ENCODE measurements at regions not wholly inside any gene's neighbourhood (a gene's known extent, or its start where the extent isn't known, plus 50 kb on each side); places are given as distances from the start of the nearest gene placed in this dataset.
A peak's percentile ranks its signal among the peaks of the same experiment; 100 is the strongest.

DNA sequence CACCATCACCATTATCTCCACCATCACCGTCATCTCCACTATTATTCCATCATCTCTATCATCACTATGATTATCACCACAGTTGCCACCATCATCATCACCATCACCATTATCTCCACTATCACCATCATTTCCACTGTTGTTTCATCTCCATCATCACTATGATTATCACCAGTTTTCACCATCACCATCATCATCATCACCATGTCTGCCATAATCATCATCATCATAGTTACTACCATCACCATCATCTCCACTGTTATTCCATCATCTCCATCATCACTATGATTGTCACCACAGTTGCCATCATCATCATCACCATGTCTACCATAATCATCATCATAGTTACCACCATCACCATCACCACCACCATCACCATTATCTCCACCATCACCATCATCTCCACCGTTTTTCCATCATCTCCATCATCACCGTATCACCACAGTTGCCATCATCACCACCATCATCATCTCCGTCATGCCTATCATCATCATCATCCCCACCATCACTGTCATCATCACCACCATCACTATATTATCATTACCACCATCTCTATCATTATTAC, 264.9 kb downstream of the BRD1 start:
- WGBS (ENCODE audit: insufficient coverage) = 95% methylated on average over 4 of the region's 4 CpGs
- H3K9me3 ChIP-seq (ENCODE audit: control insufficient read depth, insufficient read depth, low read length) = no peaks in the 10 kb centered on the region
- DNase-seq = no peak
- peaks cover 5% of the 10 kb centered on the region for H3K4me1 ChIP-seq (ENCODE audit: control insufficient read depth, insufficient read depth, low read length)
- no peaks in the 10 kb centered on the region for H3K36me3 ChIP-seq (ENCODE audit: control insufficient read depth, insufficient read depth, low read length)
- Mint-ChIP-seq H3K4me1 (peaks cover 5 to 17% of the 10 kb centered on the region in 2 donors), H3K4me3 (no peak overlapping the region), H3K9me3 (peaks cover 0 to 2% of the 10 kb centered on the region in 2 donors), H3K27me3 (ENCODE audit: low read depth in 2 of 2) (no peaks in the 10 kb centered on the region), H3K36me3 (no peaks in the 10 kb centered on the region), H3K27ac (no peak overlapping the region)
- H3K27ac ChIP-seq (ENCODE audit: low read length) = no peak overlapping the region
- TF ChIP-seq, protein P1, sequence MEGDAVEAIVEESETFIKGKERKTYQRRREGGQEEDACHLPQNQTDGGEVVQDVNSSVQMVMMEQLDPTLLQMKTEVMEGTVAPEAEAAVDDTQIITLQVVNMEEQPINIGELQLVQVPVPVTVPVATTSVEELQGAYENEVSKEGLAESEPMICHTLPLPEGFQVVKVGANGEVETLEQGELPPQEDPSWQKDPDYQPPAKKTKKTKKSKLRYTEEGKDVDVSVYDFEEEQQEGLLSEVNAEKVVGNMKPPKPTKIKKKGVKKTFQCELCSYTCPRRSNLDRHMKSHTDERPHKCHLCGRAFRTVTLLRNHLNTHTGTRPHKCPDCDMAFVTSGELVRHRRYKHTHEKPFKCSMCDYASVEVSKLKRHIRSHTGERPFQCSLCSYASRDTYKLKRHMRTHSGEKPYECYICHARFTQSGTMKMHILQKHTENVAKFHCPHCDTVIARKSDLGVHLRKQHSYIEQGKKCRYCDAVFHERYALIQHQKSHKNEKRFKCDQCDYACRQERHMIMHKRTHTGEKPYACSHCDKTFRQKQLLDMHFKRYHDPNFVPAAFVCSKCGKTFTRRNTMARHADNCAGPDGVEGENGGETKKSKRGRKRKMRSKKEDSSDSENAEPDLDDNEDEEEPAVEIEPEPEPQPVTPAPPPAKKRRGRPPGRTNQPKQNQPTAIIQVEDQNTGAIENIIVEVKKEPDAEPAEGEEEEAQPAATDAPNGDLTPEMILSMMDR (IDR thresholded peaks at IDR 0.05) = no peak
- H3K4me3 ChIP-seq (ENCODE audit: low read length) = no peak overlapping the region
- intact Hi-C loops (cut with micrococcal nuclease) = no loop called here
- H3K27me3 ChIP-seq (ENCODE audit: control insufficient read depth, insufficient read depth, low read length) = no peaks in the 10 kb centered on the region
- no peak for ATAC-seq

DNA sequence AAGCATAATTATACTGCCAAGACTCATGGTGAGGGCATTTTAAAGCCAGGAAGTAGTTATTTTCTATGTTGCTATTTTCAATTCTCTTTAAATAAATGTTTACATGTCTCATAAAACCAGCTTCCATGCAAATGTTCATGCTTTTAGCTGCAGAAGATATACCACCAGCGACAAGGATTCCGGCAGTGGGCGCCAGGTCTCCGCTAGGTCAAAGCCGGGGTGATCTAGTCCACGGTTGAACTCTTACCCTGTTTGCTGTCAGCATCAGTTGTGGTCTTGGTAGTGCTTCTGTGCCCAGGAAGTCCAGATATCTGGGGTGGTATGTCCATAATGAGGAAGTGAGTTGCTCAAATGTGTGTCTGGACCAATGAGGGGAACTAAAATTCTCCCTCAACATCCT, 265.7 kb downstream of the BRD1 start:
- Histone ChIP-seq H3K27ac (ENCODE audit: low read length) (no peak overlapping the region), H3K27me3 (ENCODE audit: control insufficient read depth, insufficient read depth, low read length) (no peaks in the 10 kb centered on the region), H3K9me3 (ENCODE audit: control insufficient read depth, insufficient read depth, low read length) (no peaks in the 10 kb centered on the region), H3K4me1 (ENCODE audit: control insufficient read depth, insufficient read depth, low read length) (peaks cover 5% of the 10 kb centered on the region), H3K4me3 (ENCODE audit: low read length) (no peak overlapping the region), H3K36me3 (ENCODE audit: control insufficient read depth, insufficient read depth, low read length) (no peaks in the 10 kb centered on the region)
- ATAC-seq = no peak
- H3K9me3 Mint-ChIP-seq = peaks cover 0 to 2% of the 10 kb centered on the region in 2 donors
- 95% methylated on average over 6 of the region's 6 CpGs for WGBS (ENCODE audit: insufficient coverage)
- intact Hi-C loops (cut with micrococcal nuclease) = no loop called here
- H3K27me3 Mint-ChIP-seq (ENCODE audit: low read depth in 2 of 2) = no peaks in the 10 kb centered on the region
- DNase-seq = no peak
- H3K4me1 Mint-ChIP-seq = peaks cover 5 to 17% of the 10 kb centered on the region in 2 donors
- H3K27ac Mint-ChIP-seq = no peak overlapping the region
- TF ChIP-seq, protein P1 (IDR thresholded peaks at IDR 0.05) = no peak
- no peak overlapping the region for H3K4me3 Mint-ChIP-seq
- H3K36me3 Mint-ChIP-seq = no peaks in the 10 kb centered on the region

DNA sequence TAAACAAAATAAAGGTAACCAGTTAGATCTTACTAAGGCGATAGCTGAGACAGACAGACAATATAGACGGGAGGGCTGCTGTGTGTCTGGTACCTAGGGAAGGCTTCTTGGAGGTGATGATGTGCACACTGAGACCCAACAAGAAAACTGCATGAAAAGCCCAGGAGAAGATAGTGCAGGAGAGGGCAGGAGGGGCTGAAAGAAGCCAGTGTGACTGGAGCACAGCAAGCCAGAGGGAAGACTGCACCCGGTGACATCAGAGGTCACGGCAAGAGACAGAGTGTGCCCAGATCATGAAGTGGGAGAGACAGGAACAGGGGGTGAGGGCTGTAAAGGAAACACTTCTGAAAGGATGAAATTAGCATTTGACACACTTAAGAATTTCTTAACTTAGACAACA, 266.3 kb downstream of the BRD1 start:
- peaks cover 5 to 17% of the 10 kb centered on the region in 2 donors for H3K4me1 Mint-ChIP-seq
- Histone ChIP-seq H3K4me3 (ENCODE audit: low read length) (no peak overlapping the region), H3K27me3 (ENCODE audit: control insufficient read depth, insufficient read depth, low read length) (no peaks in the 10 kb centered on the region), H3K27ac (ENCODE audit: low read length) (no peak overlapping the region), H3K4me1 (ENCODE audit: control insufficient read depth, insufficient read depth, low read length) (peaks cover 5% of the 10 kb centered on the region), H3K9me3 (ENCODE audit: control insufficient read depth, insufficient read depth, low read length) (no peaks in the 10 kb centered on the region), H3K36me3 (ENCODE audit: control insufficient read depth, insufficient read depth, low read length) (no peaks in the 10 kb centered on the region)
- peaks cover 0 to 2% of the 10 kb centered on the region in 2 donors for H3K9me3 Mint-ChIP-seq
- TF ChIP-seq, protein P1 (IDR thresholded peaks at IDR 0.05) = no peak
- H3K36me3 Mint-ChIP-seq = no peaks in the 10 kb centered on the region
- ATAC-seq (no peak), DNase-seq (no peak)
- 96% methylated on average over 4 of the region's 4 CpGs for WGBS (ENCODE audit: insufficient coverage)
- peak overlapping the region in 1 of 2 donors; percentile 11 for H3K27ac Mint-ChIP-seq
- intact Hi-C loops (cut with micrococcal nuclease) = no loop called here
- H3K27me3 Mint-ChIP-seq (ENCODE audit: low read depth in 2 of 2) = no peaks in the 10 kb centered on the region
- H3K4me3 Mint-ChIP-seq = no peak overlapping the region

DNA sequence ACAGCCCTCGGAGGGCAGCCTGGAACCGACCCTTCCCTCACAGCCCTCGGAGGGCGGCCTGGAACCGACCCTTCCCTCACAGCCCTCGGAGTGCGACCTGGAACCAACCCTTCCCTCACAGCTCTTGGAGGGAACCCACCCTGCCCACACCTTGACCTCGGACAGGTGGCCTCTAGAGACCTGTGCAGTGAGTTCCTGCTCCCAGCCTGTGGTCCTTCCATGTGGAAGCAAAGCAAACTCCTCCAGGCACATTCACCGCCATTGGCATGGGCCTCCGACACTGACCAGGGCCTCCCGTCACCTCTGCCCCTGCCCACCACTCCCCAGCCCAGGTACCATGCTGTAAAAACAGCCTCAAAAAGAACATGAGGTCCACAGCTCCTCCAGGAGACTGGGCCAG, 272.1 kb downstream of the BRD1 start:
- TF ChIP-seq, protein P1 (IDR thresholded peaks at IDR 0.05) = no peak
- Mint-ChIP-seq H3K27me3 (ENCODE audit: low read depth in 2 of 2) (no peaks in the 10 kb centered on the region), H3K4me1 (peaks cover 0 to 13% of the 10 kb centered on the region in 2 donors), H3K9me3 (peaks cover 0 to 2% of the 10 kb centered on the region in 2 donors), H3K36me3 (no peaks in the 10 kb centered on the region), H3K27ac (no peak overlapping the region), H3K4me3 (no peak overlapping the region)
- ATAC-seq (no peak), DNase-seq (no peak)
- Histone ChIP-seq H3K4me3 (ENCODE audit: low read length) (no peak overlapping the region), H3K27ac (ENCODE audit: low read length) (no peak overlapping the region), H3K9me3 (ENCODE audit: control insufficient read depth, insufficient read depth, low read length) (peaks cover 9% of the 10 kb centered on the region), H3K4me1 (ENCODE audit: control insufficient read depth, insufficient read depth, low read length) (no peaks in the 10 kb centered on the region), H3K36me3 (ENCODE audit: control insufficient read depth, insufficient read depth, low read length) (no peaks in the 10 kb centered on the region), H3K27me3 (ENCODE audit: control insufficient read depth, insufficient read depth, low read length) (no peaks in the 10 kb centered on the region)
- intact Hi-C loops (cut with micrococcal nuclease) = no loop called here
- 93% methylated on average over 11 of the region's 11 CpGs for WGBS (ENCODE audit: insufficient coverage)
